Gastroesophageal sphincter (tissue), 3 donors: ENCODE measurements at regions not wholly inside any gene's neighbourhood (a gene's known extent, or its start where the extent isn't known, plus 50 kb on each side); places are given as distances from the start of the nearest gene placed in this dataset.

Experiments used
- POLR2A ChIP-seq, 2 donors: fragments of 450-650 bp; IDR thresholded peaks; one replicate each; pipeline ENCODE4 v1.6.1; 2017; ENCODE audit warnings: antibody characterized with exemption in 2 of 2, mild to moderate bottlenecking in 2 of 2, moderate library complexity in 1 of 2
- TF ChIP-seq, protein P1 (sequence below), 4 experiments: fragments of 200-600 bp in 2 of 4; fragments of 450-650 bp in 2 of 4; sonication (generic) in 1 of 4; IDR thresholded peaks; one replicate each; pipeline ENCODE4 v1.5.1; 2017 to 2019; ENCODE audit warnings: antibody characterized with exemption in 4 of 4, mild to moderate bottlenecking in 2 of 4, moderate library complexity in 2 of 4

DNA sequence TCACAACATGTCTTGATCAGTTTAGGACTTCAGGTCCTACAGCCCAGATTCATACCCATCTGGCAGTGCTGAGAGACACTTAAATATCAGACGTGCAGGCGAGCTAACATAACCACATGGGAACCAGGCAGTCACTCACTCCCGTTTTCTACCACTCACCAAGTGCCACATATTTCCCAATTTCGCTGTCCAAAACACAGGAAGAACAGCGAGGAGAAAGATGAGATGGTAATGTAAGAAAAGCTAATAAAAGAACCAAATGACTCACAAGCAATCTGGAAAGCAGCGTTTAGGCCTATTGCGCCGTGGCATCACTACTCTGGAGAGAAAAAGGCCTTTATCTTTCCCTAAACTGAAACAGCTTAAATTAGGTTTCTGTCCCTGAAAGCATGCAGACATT is 647.8 kb upstream of the SLC39A10 start:
- TF ChIP-seq, protein P1, sequence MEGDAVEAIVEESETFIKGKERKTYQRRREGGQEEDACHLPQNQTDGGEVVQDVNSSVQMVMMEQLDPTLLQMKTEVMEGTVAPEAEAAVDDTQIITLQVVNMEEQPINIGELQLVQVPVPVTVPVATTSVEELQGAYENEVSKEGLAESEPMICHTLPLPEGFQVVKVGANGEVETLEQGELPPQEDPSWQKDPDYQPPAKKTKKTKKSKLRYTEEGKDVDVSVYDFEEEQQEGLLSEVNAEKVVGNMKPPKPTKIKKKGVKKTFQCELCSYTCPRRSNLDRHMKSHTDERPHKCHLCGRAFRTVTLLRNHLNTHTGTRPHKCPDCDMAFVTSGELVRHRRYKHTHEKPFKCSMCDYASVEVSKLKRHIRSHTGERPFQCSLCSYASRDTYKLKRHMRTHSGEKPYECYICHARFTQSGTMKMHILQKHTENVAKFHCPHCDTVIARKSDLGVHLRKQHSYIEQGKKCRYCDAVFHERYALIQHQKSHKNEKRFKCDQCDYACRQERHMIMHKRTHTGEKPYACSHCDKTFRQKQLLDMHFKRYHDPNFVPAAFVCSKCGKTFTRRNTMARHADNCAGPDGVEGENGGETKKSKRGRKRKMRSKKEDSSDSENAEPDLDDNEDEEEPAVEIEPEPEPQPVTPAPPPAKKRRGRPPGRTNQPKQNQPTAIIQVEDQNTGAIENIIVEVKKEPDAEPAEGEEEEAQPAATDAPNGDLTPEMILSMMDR (IDR thresholded peaks at IDR 0.05): no peak
- no peak for TF ChIP-seq POLR2A (IDR thresholded peaks at IDR 0.05)
